ENCODE measurements at regions not wholly inside any gene's neighbourhood (a gene's known extent, or its start where the extent isn't known, plus 50 kb on each side); places are given as distances from the start of the nearest gene placed in this dataset.

DNA sequence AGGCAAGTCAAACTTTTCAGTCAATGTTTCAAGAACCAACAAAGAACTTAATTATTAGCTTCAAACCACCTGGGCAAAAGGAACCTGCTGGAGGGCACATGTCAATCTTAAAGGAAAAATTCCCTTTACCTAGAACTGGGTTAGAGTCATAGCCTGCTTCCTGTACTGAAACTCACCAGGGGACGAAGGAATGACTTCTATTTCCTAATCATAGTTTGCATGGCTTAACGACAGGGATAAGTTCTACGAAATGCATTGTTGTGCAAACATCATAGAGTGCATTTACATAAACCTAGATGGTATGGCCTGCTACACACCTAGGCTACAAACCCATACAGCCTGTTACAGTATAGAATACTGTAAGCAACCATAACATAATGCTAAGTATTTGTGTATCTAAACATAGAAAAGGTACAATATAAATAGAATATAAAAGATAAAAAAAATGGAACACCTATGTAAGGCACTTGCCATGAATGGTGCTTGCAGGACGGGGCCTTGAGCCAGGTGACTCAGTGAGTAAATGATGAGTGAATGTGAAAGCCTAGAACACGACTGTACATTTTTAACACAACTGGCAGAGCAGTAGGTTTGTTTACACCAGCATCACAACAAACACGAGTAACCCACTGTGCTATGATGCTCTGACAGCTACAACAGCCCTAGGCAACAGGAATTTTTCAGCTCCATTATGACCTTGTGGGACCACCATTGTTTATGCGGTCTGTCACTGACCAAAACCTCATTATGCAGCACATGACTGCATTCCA is 234.9 kb upstream of the CAND1 start:
- peaks cover 27% of the 10 kb centered on the region for H3K4me1 Mint-ChIP-seq
- ChIA-PET CTCF (interaction anchor here (0.9 to 1.9 kb wide), 4 partner anchors 8 to 17 kb away, joined by 3 to 9 read pairs (median 4); no protein-coding TSS in a partner anchor), POLR2A (no interaction called here)
- H3K4me3 Mint-ChIP-seq, result no peak overlapping the region
- DNase-seq (ENCODE audit: low spot score) (no peak), ATAC-seq (no peak)
- TF ChIP-seq ELF4 (CRISPR knock-in tag; IDR thresholded peaks at IDR 0.05; ENCODE audit: low read depth), result no peak
- TF ChIP-seq, protein P1, sequence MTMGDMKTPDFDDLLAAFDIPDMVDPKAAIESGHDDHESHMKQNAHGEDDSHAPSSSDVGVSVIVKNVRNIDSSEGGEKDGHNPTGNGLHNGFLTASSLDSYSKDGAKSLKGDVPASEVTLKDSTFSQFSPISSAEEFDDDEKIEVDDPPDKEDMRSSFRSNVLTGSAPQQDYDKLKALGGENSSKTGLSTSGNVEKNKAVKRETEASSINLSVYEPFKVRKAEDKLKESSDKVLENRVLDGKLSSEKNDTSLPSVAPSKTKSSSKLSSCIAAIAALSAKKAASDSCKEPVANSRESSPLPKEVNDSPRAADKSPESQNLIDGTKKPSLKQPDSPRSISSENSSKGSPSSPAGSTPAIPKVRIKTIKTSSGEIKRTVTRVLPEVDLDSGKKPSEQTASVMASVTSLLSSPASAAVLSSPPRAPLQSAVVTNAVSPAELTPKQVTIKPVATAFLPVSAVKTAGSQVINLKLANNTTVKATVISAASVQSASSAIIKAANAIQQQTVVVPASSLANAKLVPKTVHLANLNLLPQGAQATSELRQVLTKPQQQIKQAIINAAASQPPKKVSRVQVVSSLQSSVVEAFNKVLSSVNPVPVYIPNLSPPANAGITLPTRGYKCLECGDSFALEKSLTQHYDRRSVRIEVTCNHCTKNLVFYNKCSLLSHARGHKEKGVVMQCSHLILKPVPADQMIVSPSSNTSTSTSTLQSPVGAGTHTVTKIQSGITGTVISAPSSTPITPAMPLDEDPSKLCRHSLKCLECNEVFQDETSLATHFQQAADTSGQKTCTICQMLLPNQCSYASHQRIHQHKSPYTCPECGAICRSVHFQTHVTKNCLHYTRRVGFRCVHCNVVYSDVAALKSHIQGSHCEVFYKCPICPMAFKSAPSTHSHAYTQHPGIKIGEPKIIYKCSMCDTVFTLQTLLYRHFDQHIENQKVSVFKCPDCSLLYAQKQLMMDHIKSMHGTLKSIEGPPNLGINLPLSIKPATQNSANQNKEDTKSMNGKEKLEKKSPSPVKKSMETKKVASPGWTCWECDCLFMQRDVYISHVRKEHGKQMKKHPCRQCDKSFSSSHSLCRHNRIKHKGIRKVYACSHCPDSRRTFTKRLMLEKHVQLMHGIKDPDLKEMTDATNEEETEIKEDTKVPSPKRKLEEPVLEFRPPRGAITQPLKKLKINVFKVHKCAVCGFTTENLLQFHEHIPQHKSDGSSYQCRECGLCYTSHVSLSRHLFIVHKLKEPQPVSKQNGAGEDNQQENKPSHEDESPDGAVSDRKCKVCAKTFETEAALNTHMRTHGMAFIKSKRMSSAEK (CRISPR knock-in tag; IDR thresholded peaks at IDR 0.05; ENCODE audit: borderline replicate concordance), result no peak
- TF ChIP-seq, protein P2, sequence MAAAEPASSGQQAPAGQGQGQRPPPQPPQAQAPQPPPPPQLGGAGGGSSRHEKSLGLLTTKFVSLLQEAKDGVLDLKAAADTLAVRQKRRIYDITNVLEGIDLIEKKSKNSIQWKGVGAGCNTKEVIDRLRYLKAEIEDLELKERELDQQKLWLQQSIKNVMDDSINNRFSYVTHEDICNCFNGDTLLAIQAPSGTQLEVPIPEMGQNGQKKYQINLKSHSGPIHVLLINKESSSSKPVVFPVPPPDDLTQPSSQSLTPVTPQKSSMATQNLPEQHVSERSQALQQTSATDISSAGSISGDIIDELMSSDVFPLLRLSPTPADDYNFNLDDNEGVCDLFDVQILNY (CRISPR knock-in tag; IDR thresholded peaks at IDR 0.05), result no peak
- TF ChIP-seq FOXP1 (CRISPR knock-in tag; IDR thresholded peaks at IDR 0.05; ENCODE audit: borderline replicate concordance), result no peak
- no peak for TF ChIP-seq SOX15 (CRISPR knock-in tag; IDR thresholded peaks at IDR 0.05)
- no peaks in the 10 kb centered on the region for H3K36me3 Mint-ChIP-seq
- peaks cover 33% of the 10 kb centered on the region for H3K27me3 Mint-ChIP-seq (ENCODE audit: low read depth)
- no peaks in the 10 kb centered on the region for H3K9me3 Mint-ChIP-seq
- H3K27ac Mint-ChIP-seq, result no peak overlapping the region

DNA sequence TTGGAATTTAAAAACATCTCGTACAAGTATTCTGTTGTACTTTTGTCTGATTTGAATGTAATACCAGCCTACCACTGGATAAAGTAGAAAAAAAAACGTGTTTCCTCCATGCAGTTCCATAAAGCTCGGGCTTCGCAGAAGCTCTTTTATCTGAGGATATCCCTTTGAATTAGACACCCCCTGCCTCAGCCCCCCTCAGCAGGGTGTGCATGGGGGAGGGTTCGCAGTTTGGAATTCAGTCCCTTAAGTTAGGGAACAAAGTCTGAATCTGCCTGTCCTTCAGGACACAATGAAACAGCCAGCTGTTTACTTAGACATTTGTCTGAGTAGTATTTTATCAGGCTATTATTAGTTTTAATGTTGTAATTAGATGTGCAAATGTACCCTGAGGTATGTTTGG is 234.0 kb upstream of the CAND1 start:
- ATAC-seq (peak; percentile 50), DNase-seq (ENCODE audit: low spot score) (peak; percentile 31)
- H3K4me3 Mint-ChIP-seq, result no peak overlapping the region
- H3K9me3 Mint-ChIP-seq, result no peaks in the 10 kb centered on the region
- H3K27ac Mint-ChIP-seq, result no peak overlapping the region
- no peaks in the 10 kb centered on the region for H3K36me3 Mint-ChIP-seq
- ChIA-PET CTCF (interaction anchor here (0.9 to 1.9 kb wide), 3 partner anchors 8 to 17 kb away, joined by 3 to 9 read pairs (median 4); no protein-coding TSS in a partner anchor), POLR2A (no interaction called here)
- no peak for TF ChIP-seq TCF7 (CRISPR knock-in tag; IDR thresholded peaks at IDR 0.05; ENCODE audit: low read depth)
- no peak for TF ChIP-seq ZNF121 (CRISPR knock-in tag; IDR thresholded peaks at IDR 0.05)
- TF ChIP-seq, protein P3, sequence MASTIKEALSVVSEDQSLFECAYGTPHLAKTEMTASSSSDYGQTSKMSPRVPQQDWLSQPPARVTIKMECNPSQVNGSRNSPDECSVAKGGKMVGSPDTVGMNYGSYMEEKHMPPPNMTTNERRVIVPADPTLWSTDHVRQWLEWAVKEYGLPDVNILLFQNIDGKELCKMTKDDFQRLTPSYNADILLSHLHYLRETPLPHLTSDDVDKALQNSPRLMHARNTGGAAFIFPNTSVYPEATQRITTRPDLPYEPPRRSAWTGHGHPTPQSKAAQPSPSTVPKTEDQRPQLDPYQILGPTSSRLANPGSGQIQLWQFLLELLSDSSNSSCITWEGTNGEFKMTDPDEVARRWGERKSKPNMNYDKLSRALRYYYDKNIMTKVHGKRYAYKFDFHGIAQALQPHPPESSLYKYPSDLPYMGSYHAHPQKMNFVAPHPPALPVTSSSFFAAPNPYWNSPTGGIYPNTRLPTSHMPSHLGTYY (CRISPR knock-in tag; IDR thresholded peaks at IDR 0.05), result no peak
- TF ChIP-seq, protein P4, sequence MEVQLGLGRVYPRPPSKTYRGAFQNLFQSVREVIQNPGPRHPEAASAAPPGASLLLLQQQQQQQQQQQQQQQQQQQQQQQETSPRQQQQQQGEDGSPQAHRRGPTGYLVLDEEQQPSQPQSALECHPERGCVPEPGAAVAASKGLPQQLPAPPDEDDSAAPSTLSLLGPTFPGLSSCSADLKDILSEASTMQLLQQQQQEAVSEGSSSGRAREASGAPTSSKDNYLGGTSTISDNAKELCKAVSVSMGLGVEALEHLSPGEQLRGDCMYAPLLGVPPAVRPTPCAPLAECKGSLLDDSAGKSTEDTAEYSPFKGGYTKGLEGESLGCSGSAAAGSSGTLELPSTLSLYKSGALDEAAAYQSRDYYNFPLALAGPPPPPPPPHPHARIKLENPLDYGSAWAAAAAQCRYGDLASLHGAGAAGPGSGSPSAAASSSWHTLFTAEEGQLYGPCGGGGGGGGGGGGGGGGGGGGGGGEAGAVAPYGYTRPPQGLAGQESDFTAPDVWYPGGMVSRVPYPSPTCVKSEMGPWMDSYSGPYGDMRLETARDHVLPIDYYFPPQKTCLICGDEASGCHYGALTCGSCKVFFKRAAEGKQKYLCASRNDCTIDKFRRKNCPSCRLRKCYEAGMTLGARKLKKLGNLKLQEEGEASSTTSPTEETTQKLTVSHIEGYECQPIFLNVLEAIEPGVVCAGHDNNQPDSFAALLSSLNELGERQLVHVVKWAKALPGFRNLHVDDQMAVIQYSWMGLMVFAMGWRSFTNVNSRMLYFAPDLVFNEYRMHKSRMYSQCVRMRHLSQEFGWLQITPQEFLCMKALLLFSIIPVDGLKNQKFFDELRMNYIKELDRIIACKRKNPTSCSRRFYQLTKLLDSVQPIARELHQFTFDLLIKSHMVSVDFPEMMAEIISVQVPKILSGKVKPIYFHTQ (CRISPR knock-in tag; IDR thresholded peaks at IDR 0.05), result no peak
- H3K4me1 Mint-ChIP-seq, result peaks cover 31% of the 10 kb centered on the region
- peaks cover 33% of the 10 kb centered on the region for H3K27me3 Mint-ChIP-seq (ENCODE audit: low read depth)

DNA sequence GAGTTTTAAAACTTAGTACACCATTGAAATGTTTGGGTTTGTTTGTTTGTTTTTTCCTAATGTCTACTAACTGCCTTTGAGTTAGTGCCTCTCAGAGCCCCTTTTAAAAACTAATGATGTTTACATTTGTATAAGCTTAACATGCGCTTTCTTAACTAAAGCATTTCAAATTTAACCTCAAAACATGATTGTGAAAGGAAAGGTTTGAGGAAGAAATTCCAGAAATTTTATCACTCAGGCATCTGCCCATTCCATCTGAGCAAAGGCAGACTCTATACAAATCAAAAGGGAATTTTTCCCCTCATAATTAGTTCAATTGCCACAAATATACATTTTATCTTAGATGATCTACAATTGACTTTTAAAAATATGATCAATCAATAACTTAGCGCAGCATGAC is 230.7 kb upstream of the CAND1 start:
- ChIA-PET POLR2A (no interaction called here), CTCF (no interaction called here)
- Mint-ChIP-seq H3K27ac (no peak overlapping the region), H3K36me3 (no peaks in the 10 kb centered on the region), H3K27me3 (ENCODE audit: low read depth) (peaks cover 30% of the 10 kb centered on the region), H3K9me3 (no peaks in the 10 kb centered on the region), H3K4me1 (peaks cover 45% of the 10 kb centered on the region), H3K4me3 (no peak overlapping the region)
- DNase-seq (ENCODE audit: low spot score) (no peak), ATAC-seq (no peak)
- TF ChIP-seq, protein P5, sequence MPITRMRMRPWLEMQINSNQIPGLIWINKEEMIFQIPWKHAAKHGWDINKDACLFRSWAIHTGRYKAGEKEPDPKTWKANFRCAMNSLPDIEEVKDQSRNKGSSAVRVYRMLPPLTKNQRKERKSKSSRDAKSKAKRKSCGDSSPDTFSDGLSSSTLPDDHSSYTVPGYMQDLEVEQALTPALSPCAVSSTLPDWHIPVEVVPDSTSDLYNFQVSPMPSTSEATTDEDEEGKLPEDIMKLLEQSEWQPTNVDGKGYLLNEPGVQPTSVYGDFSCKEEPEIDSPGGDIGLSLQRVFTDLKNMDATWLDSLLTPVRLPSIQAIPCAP (CRISPR knock-in tag; IDR thresholded peaks at IDR 0.05), result no peak
- TF ChIP-seq ZNF396 (CRISPR knock-in tag; IDR thresholded peaks at IDR 0.05; ENCODE audit: borderline replicate concordance) (no peak), CREB1 (CRISPR knock-in tag; IDR thresholded peaks at IDR 0.05) (no peak)
- TF ChIP-seq, protein P6, sequence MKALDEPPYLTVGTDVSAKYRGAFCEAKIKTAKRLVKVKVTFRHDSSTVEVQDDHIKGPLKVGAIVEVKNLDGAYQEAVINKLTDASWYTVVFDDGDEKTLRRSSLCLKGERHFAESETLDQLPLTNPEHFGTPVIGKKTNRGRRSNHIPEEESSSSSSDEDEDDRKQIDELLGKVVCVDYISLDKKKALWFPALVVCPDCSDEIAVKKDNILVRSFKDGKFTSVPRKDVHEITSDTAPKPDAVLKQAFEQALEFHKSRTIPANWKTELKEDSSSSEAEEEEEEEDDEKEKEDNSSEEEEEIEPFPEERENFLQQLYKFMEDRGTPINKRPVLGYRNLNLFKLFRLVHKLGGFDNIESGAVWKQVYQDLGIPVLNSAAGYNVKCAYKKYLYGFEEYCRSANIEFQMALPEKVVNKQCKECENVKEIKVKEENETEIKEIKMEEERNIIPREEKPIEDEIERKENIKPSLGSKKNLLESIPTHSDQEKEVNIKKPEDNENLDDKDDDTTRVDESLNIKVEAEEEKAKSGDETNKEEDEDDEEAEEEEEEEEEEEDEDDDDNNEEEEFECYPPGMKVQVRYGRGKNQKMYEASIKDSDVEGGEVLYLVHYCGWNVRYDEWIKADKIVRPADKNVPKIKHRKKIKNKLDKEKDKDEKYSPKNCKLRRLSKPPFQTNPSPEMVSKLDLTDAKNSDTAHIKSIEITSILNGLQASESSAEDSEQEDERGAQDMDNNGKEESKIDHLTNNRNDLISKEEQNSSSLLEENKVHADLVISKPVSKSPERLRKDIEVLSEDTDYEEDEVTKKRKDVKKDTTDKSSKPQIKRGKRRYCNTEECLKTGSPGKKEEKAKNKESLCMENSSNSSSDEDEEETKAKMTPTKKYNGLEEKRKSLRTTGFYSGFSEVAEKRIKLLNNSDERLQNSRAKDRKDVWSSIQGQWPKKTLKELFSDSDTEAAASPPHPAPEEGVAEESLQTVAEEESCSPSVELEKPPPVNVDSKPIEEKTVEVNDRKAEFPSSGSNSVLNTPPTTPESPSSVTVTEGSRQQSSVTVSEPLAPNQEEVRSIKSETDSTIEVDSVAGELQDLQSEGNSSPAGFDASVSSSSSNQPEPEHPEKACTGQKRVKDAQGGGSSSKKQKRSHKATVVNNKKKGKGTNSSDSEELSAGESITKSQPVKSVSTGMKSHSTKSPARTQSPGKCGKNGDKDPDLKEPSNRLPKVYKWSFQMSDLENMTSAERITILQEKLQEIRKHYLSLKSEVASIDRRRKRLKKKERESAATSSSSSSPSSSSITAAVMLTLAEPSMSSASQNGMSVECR (CRISPR knock-in tag; IDR thresholded peaks at IDR 0.05; ENCODE audit: borderline replicate concordance), result no peak
- TF ChIP-seq, protein P7, sequence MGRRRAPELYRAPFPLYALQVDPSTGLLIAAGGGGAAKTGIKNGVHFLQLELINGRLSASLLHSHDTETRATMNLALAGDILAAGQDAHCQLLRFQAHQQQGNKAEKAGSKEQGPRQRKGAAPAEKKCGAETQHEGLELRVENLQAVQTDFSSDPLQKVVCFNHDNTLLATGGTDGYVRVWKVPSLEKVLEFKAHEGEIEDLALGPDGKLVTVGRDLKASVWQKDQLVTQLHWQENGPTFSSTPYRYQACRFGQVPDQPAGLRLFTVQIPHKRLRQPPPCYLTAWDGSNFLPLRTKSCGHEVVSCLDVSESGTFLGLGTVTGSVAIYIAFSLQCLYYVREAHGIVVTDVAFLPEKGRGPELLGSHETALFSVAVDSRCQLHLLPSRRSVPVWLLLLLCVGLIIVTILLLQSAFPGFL (CRISPR knock-in tag; IDR thresholded peaks at IDR 0.05; ENCODE audit: borderline replicate concordance), result no peak
